22Rv1 (cell line): ENCODE measurements at regions not wholly inside any gene's neighbourhood (a gene's known extent, or its start where the extent isn't known, plus 50 kb on each side); places are given as distances from the start of the nearest gene placed in this dataset.

Source experiments
- CTCF ChIP-seq: fragments of 450-650 bp; IDR thresholded peaks from 2 replicates; pipeline ENCODE4 v1.5.1; 2017; ENCODE audit warnings: mild to moderate bottlenecking
- ZFX ChIP-seq: fragments of 450-650 bp; IDR thresholded peaks from 2 replicates; pipeline ENCODE4 v1.6.1; 2017; ENCODE audit warnings: antibody characterized with exemption, borderline replicate concordance

GRCh38 chr12:30438601-30439041 lies 257.0 kb downstream of the IPO8 start:
- TF ChIP-seq CTCF (no peak), ZFX (no peak)
